KOPT-K1 (cell line): ENCODE measurements at regions not wholly inside any gene's neighbourhood (a gene's known extent, or its start where the extent isn't known, plus 50 kb on each side); places are given as distances from the start of the nearest gene placed in this dataset.
"Not testable (repeated sequence)": the region's sequence is repeated elsewhere in the genome, so short reads cannot be mapped to it uniquely, and the experiment has no call there.

ENCODE experiments used
- H3K27ac ChIP-seq: fragments of 200-600 bp; sonication (generic); 2 replicates; pipeline ENCODE4 v1.5.1; 2016; ENCODE audit warnings: antibody characterized with exemption, mild to moderate bottlenecking, low read depth, low read length; ENCODE audit not compliant: poor library complexity, severe bottlenecking
- H3K36me3 ChIP-seq: fragments of 200-600 bp; sonication (generic); 2 replicates; pipeline ENCODE4 v1.5.1; 2017; ENCODE audit warnings: antibody characterized with exemption, mild to moderate bottlenecking, low read length, moderate library complexity; ENCODE audit not compliant: insufficient read depth
- H3K9me3 ChIP-seq: fragments of 200-600 bp; sonication (generic); 2 replicates; pipeline ENCODE4 v1.5.1; 2017; ENCODE audit warnings: antibody characterized with exemption, low read length, mild to moderate bottlenecking; ENCODE audit not compliant: insufficient read depth, poor library complexity, severe bottlenecking

DNA sequence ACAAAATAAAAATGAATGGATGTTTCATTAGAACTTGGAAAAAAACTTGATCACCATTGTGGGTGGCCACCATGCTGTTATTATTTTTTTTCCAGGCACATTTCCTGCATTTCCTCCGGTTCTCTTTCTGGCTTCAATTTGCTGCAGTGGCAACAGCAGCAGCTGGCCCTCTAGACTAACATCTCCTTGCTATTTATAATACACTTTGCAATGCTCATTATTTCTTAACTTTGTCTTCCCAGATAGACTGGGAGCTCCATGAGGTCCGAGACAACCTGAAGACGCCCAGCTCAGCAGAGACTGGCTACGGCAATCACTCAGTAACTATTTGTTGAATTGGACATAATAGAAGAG is 53.4 kb upstream of the ATP5PO start:
- no peaks in the 10 kb centered on the region for H3K9me3 ChIP-seq
- H3K36me3 ChIP-seq = peaks cover 35% of the 10 kb centered on the region; the same call in 1 of the 2 replicates
- no peak overlapping the region for H3K27ac ChIP-seq

GRCh38 chr21:33968080-33968994 is 52.7 kb upstream of the ATP5PO start:
- Histone ChIP-seq H3K36me3 (peaks cover 35% of the 10 kb centered on the region; the same call in 1 of the 2 replicates), H3K9me3 (no peaks in the 10 kb centered on the region), H3K27ac (no peak overlapping the region)

GRCh38 chr21:33967086-33967571 is 51.5 kb upstream of the ATP5PO start:
- Histone ChIP-seq H3K36me3 (peaks cover 44% of the 10 kb centered on the region; the same call in 1 of the 2 replicates), H3K27ac (no peak overlapping the region), H3K9me3 (no peaks in the 10 kb centered on the region)

- Histone ChIP-seq H3K9me3 (no peaks in the 10 kb centered on the region), H3K27ac (no peak overlapping the region)
Observed at GRCh38 chr21:33966324-33966949, 50.8 kb upstream of the ATP5PO start.

DNA sequence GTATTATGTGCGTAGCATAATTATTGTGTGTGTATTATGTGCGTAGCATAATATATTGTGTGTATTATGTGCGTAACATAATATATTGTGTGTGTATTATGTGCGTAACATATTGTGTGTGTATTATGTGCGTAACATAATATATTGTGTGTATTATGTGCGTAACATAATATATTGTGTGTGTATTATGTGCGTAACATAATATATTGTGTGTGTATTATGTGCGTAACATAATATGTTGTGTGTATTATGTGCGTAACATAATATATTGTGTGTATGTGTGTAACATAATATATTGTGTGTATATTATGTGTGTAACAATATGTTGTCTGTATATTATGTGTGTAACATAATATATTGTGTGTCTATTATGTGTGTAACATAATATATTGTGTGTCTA is 50.1 kb upstream of the ATP5PO start:
- peaks cover 39% of the 10 kb centered on the region; the same call in 1 of the 2 replicates for H3K36me3 ChIP-seq
- H3K27ac ChIP-seq, H3K9me3 ChIP-seq: not testable (repeated sequence)

More at GRCh38 chr21:33966324-33966949, 50.8 kb upstream of the ATP5PO start:
- peaks cover 43% of the 10 kb centered on the region; the same call in 1 of the 2 replicates for H3K36me3 ChIP-seq
